ELR (cell line): ENCODE measurements at regions not wholly inside any gene's neighbourhood (a gene's known extent, or its start where the extent isn't known, plus 50 kb on each side); places are given as distances from the start of the nearest gene placed in this dataset.
A peak's percentile ranks its signal among the peaks of the same experiment; 100 is the strongest.
"Not testable (repeated sequence)": the region's sequence is repeated elsewhere in the genome, so short reads cannot be mapped to it uniquely, and the experiment has no call there.

ENCODE experiments used
- DNase-seq: peaks from one replicate; pipeline ENCODE4 v3.0.0-alpha.2; 2015; ENCODE audit warnings: low read depth

DNA sequence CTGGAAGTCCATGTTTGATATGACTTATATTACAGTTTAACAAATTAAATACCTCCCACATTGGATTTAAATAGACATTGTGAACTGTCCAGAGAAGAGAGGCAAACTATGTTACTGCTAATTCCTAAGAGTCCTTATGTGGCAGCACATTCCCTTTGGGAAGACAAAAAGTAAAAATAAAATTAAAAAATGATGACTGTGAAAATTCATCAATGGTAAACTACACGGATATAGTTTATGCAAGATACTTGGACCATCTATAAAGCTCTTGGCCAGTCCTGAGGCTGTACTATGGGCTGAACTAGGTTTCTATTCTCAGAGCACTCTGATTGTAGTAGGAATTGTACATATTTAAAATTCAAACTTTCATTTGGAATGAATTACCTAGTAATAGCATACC, 206.4 kb downstream of the LRRK2 start:
- DNase-seq, result no peak

DNA sequence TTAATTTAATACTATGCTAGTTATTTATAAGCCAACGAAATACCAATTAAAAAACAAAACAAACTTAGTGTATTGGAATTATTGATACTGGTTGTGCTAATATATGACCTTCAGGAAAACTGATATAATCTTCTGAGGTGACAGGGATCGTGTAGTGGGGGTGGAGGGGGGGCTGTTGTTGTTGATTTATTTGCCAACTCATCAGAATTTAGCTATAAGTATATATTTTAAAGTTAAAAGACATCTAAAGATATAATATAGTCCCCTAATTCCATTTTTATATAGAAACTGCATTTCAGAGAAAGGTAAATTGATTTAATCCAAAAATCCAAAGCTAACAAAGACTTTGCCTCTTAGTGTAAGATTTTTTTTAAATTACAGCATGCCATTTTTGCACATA, 210.5 kb downstream of the LRRK2 start:
- no peak for DNase-seq

DNA sequence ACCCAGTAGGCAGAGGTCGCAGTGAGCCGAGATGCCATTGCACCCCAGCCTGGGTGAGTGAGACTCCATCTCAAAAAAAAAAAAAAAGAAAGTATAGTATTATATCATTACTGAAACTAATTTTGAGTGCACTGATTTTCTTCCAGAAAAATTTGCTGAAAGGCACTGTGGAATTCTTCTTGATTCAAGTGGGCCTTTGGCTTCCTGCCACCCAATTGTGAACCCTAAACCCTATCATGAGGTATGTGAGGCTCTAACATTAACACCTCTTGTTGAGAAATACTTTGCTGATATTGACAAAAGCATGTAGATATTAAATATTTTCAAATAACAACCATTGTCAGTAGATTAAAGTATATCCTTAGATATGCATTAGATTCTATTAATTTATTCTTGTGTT, 211.2 kb downstream of the LRRK2 start:
- no peak for DNase-seq

DNA sequence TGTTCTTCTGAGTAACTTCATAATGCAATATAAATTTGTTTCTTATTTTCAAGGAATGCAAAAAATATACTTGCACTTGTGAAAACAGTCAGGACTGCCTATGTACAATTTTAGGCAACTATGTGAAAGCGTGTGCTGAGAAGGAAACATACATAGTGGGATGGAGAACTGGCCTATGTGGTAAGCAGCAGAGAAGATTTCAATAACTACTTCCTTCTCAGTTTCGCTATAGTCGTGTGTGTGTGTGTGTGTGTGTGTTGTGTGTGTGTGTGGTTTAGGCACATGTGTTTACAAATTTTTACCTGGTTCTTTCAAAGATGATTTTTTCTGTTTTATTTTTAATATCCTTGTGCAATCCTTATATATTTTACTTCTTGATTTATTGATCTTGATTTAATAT, 211.8 kb downstream of the LRRK2 start:
- DNase-seq, result no peak

GRCh38 chr12:40439771-40440492, 215.1 kb downstream of the LRRK2 start:
- no peak for DNase-seq

DNA sequence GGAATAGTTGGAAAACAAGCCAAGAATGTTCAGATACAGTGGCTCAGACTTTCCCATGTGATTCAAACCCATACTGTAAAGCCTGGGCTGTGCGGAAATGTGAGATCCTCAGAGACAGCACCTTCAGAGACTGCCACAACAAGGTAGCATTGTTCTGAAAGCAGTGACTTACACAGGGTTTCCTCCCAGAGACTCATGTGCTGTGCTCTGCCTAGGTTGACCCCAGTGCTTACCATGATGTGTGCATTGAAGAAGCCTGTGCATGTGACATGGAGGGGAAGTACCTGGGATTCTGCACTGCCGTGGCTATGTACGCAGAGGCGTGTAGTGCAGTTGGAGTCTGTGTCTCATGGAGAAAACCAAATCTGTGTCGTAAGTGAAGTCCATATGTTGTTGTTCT, 219.4 kb downstream of the LRRK2 start:
- DNase-seq, result no peak

- DNase-seq, result peak; percentile 17
These were observed 221.6 kb downstream of the LRRK2 start for GRCh38 chr12:40446385-40446784.

DNA sequence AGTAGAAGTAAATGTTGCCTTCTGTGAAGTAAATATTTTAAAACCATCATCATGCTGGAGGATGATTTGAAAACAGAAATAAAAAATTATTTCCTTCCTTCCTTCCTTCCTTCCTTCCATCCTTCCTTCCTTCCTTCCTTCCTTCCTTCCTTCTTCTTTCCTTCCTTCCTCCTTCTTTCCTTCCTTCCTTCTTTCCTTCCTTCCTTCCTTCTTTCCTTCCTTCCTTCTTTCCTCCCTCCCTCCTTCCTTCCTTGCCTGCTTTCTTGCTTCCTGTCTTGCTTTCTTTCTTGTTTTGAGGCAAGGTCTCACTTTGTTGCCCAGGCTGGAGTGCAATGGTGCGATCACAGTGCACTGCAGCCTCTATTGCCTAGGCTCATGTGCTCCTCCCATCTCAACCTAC, 223.7 kb downstream of the LRRK2 start:
- DNase-seq, result not testable (repeated sequence)

- no peak for DNase-seq
These were observed 226.9 kb downstream of the LRRK2 start for GRCh38 chr12:40451661-40452060.

DNA sequence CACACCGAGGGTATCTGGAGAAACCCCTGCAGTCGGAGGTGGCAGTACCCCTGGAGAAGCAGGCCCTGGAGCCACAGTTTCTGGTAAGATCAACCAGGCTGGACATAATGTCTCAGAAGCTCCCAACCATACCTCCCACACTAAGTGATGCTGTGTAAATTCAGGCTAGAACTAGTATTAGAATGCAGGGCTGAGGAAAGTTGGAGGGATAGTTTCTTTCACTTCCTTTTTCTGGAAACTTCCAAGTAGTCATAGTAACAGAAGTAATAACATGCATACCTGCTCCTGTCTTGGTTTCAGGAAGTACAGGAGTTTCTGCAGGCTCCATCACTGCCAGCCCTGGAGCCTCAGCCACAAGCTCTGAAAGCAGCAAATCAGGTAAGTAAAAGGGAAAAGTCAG, 228.1 kb upstream of the CNTN1 start:
- DNase-seq, result no peak

DNA sequence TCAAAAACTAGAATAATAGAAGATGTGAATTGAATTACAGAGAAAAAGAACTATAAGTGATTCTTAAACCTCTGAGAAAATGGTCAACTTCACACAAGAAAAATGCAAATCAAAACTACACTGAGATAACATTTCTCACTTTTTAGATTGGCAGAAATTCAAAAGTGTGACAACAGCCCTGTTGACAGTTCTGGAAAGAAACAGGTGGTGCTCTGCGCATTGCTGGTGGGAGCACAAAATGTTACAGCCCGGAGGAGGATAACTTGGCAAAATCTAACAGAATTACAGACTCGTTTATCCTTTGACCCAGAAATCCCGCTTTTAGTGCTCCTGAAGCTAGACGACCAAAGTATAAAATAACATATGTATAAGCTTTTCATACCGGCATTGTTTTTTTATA, 222.5 kb upstream of the CNTN1 start:
- DNase-seq, result no peak

- no peak for DNase-seq
These were observed 218.3 kb upstream of the CNTN1 start for GRCh38 chr12:40473962-40474361.

GRCh38 chr12:40474630-40475029, 217.6 kb upstream of the CNTN1 start:
- DNase-seq, result no peak

DNA sequence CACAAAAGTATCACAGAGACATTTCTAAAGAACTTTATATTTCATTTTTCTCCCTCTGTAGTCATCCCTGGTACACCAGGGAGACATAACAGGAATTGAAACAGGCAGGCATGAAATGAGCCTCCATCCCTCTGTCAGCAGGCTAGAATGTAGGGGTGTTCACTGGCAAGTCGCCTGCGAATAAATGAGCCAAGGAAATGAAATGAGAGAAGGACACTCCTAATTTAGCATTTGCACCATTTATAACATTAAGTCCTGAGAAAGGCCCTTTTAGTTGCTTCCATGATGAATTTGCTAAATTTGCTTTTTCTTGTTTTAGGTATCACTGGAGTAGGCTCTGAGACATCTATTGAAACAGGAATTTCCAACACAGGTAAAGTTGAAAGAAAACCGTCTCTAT, 192.4 kb upstream of the CNTN1 start:
- DNase-seq, result no peak

DNA sequence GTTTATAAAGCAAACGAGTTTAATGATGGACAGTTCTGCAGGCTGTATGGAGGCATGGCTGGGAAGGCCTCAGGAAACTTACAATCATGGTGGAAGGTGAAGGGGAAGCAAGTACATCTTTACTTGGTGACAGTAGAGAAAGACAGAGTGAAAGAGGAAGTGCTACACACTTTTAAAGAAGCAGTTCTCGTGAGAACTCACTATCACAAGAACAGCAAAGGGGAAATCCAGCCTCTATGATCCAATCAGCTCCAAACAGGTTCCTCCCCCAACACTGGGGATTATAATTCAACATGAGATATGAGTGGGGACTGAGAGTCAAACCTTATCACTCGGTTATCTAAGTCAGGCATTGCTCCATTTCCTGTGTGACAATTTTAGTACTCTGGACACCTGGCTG, 189.9 kb upstream of the CNTN1 start:
- no peak for DNase-seq

DNA sequence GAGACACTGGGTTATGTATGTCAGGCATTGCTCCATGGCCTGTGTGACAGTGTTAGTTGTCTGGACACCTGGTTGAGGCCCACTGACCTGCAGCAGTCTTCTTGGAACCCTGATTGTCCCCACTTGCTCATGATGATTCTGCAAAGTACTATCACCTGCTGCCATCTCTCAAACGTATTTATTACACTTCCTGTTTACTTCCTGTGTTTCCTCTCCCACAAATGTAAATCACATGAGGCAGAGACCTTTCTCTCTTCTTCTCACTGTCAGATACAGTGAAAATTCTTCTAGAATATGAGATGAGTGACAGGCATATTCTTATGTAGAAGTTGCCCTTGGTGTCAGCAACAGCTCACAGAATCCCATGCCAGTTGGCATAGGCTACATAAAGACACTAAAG, 186.9 kb upstream of the CNTN1 start:
- no peak for DNase-seq

DNA sequence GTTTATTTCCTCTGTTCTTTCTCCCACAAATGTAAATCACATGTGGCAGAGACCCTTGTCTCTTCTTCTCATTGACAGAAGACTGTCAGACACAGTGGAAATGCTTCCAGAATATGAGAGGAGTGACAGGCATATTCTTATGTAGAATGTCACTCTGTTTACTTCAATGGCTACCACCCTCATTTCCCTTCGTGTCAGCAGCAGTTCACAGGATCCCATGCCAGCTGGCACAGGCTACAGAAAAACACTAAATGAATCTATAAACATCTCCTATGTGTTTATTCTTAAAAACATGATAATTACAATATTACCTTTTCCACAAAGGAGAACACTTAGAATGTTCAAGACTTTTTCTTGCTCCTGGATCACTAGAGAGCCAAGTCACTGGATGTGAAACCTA, 183.8 kb upstream of the CNTN1 start:
- no peak for DNase-seq

DNA sequence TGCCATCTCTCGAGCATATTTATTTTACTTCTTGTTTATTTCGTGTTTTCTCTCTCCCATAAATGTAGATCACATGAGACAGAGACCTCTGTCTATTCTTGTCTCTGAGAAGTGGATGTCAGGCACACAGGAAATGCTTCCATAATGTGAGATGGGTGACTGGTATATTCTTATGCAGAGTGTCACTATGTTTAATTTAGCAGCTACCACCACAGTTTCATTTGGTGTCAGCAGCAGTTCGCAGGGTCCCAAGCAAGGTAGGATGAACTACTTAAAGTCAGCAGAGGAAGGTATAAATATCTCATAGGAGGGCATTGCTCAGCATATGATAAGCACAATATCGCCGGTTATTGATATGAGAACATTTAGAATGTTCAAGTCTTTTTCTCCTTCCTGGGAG, 180.9 kb upstream of the CNTN1 start:
- no peak for DNase-seq

- DNase-seq, result no peak
These were observed 177.0 kb upstream of the CNTN1 start for GRCh38 chr12:40515041-40515816.

DNA sequence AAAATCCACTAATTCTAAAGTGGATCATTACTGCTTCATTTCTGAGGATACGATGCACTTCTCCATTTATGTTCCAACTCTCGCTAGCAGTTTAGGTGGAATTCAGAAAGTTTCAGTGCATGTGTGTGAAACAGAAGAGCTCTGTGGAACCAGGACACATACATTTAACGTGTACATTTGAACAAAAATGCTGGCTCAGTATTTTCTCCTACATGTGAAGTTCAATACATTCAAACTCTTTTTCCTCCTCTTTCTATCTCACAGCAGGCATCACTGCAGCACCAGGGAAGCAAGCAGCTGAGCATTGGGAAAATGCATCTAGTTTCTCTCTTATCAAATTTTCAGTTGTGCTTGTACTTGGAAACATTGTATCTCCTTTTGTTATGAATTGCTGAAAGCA, 169.4 kb upstream of the CNTN1 start:
- DNase-seq, result no peak

GRCh38 chr12:40525054-40525453, 167.2 kb upstream of the CNTN1 start:
- no peak for DNase-seq

- DNase-seq, result no peak
These were observed 157.4 kb upstream of the CNTN1 start for GRCh38 chr12:40534828-40535227.

DNA sequence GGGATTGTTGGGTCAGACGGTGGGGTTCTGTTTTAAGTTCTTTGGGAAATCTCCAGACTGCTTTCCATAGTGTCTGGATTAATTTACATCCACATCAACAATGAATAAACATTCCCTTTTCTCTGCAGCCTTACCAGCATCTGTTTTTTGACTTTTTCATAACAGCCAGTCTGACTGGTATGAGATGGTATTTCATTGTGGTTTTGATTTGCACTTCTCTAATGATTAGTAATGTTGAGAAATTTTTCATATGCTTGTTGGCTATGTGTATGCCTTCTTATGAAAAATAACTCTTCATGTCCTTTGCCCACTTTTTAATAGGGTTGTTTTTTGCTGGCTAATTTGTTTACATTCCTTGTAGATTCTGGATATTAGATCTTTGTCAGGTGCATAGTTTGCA, 140.8 kb upstream of the CNTN1 start:
- no peak for DNase-seq

- no peak for DNase-seq
These were observed 139.4 kb upstream of the CNTN1 start for GRCh38 chr12:40552868-40553267.
